SK-N-SH treated with all-trans-retinoic acid at 6 μM for 48 hours (cell line): ENCODE measurements at regions not wholly inside any gene's neighbourhood (a gene's known extent, or its start where the extent isn't known, plus 50 kb on each side); places are given as distances from the start of the nearest gene placed in this dataset.

Source experiments
- ATAC-seq: fragments of 200-7000 bp; cut with Tn5 transposase; 3 replicates; pipeline ENCODE4 v1.9.1; 2020; ENCODE audit warnings: mild to moderate bottlenecking, moderate library complexity
- ARNTL ChIP-seq: fragments of 450-650 bp; formaldehyde crosslinking; IDR thresholded peaks from 2 replicates; pipeline ENCODE4 v1.5.0; 2020; ENCODE audit warnings: low read depth, mild to moderate bottlenecking, moderate library complexity, borderline replicate concordance
- CSDC2 ChIP-seq: fragments of 250-450 bp; sonication (Bioruptor Pico); IDR thresholded peaks from 2 replicates; pipeline ENCODE4 v1.5.0; 2020; ENCODE audit warnings: mild to moderate bottlenecking, moderate library complexity
- OSR1 ChIP-seq: fragments of 250-450 bp; sonication (Bioruptor Pico); IDR thresholded peaks from 2 replicates; pipeline ENCODE4 v1.8.0; 2022; ENCODE audit warnings: moderate library complexity, mild to moderate bottlenecking, inconsistent platforms
- PPARA ChIP-seq: fragments of 250-450 bp; sonication (Bioruptor Pico); IDR thresholded peaks from 2 replicates; pipeline ENCODE4 v1.5.0; 2020; ENCODE audit warnings: mild to moderate bottlenecking, borderline replicate concordance
- RARB ChIP-seq: fragments of 250-450 bp; sonication (Bioruptor Pico); IDR thresholded peaks from 2 replicates; pipeline ENCODE4 v1.8.0; 2021; ENCODE audit warnings: mild to moderate bottlenecking, moderate library complexity
- TCF4 ChIP-seq: fragments of 250-450 bp; sonication (Bioruptor Pico); IDR thresholded peaks from 2 replicates; pipeline ENCODE4 v1.8.0; 2021; ENCODE audit warnings: mild to moderate bottlenecking, moderate library complexity, borderline replicate concordance
- TOX ChIP-seq: fragments of 250-450 bp; sonication (Bioruptor Pico); IDR thresholded peaks from 2 replicates; pipeline ENCODE4 v1.8.0; 2021; ENCODE audit warnings: mild to moderate bottlenecking, moderate library complexity, borderline replicate concordance
- ZFP30 ChIP-seq: fragments of 450-650 bp; formaldehyde crosslinking; IDR thresholded peaks from 2 replicates; pipeline ENCODE4 v1.5.0; 2022; ENCODE audit warnings: mild to moderate bottlenecking, moderate library complexity
- ZNF565 ChIP-seq: fragments of 450-650 bp; formaldehyde crosslinking; conservative IDR thresholded peaks from 2 replicates; pipeline ENCODE4 v1.5.0; 2020; ENCODE audit warnings: low read depth, mild to moderate bottlenecking, moderate library complexity
- ZNF70 ChIP-seq: fragments of 450-650 bp; formaldehyde crosslinking; IDR thresholded peaks from 2 replicates; pipeline ENCODE4 v1.5.0; 2020; ENCODE audit warnings: mild to moderate bottlenecking, moderate library complexity
- TF ChIP-seq, protein P1 (sequence below): fragments of 250-450 bp; sonication (Bioruptor Pico); IDR thresholded peaks from 2 replicates; pipeline ENCODE4 v1.5.0; 2020; ENCODE audit warnings: mild to moderate bottlenecking, moderate library complexity
- TF ChIP-seq, protein P2 (sequence below): fragments of 250-450 bp; sonication (Bioruptor Pico); IDR thresholded peaks from 2 replicates; pipeline ENCODE4 v1.5.1; 2020; ENCODE audit warnings: low read depth, mild to moderate bottlenecking, moderate library complexity
- TF ChIP-seq, protein P3 (sequence below): fragments of 250-450 bp; sonication (Bioruptor Pico); IDR thresholded peaks from 2 replicates; pipeline ENCODE4 v1.8.0; 2020; ENCODE audit warnings: mild to moderate bottlenecking, moderate library complexity, borderline replicate concordance
- TF ChIP-seq, protein P4 (sequence below): fragments of 250-450 bp; sonication (Bioruptor Pico); IDR thresholded peaks from 2 replicates; pipeline ENCODE4 v1.8.0; 2021; ENCODE audit warnings: low read depth, mild to moderate bottlenecking, moderate library complexity, borderline replicate concordance
- TF ChIP-seq, protein P5 (sequence below): fragments of 250-450 bp; sonication (Bioruptor Pico); IDR thresholded peaks from 2 replicates; pipeline ENCODE4 v1.5.1; 2021; ENCODE audit warnings: mild to moderate bottlenecking, moderate library complexity

DNA sequence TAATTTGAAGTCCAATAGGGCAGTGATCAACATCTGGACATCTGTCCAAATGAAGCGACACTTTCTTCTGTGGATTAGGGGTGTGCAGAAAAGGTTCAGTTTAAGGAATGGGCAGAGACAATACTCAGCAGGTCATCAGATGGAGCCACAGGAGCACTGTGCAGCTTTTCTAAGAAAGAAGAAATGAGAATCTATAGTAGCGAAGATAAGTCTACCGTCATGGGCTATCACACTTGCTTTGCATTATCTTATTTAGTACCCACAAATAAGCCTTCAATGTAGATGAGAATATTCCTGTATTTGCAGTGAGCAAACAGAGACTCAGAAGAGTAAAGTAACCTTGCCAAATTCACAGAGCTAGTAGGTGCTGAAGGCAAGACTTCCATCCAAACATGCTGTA, 412.0 kb upstream of the GOT2 start (continued):
- TF ChIP-seq, protein P1, sequence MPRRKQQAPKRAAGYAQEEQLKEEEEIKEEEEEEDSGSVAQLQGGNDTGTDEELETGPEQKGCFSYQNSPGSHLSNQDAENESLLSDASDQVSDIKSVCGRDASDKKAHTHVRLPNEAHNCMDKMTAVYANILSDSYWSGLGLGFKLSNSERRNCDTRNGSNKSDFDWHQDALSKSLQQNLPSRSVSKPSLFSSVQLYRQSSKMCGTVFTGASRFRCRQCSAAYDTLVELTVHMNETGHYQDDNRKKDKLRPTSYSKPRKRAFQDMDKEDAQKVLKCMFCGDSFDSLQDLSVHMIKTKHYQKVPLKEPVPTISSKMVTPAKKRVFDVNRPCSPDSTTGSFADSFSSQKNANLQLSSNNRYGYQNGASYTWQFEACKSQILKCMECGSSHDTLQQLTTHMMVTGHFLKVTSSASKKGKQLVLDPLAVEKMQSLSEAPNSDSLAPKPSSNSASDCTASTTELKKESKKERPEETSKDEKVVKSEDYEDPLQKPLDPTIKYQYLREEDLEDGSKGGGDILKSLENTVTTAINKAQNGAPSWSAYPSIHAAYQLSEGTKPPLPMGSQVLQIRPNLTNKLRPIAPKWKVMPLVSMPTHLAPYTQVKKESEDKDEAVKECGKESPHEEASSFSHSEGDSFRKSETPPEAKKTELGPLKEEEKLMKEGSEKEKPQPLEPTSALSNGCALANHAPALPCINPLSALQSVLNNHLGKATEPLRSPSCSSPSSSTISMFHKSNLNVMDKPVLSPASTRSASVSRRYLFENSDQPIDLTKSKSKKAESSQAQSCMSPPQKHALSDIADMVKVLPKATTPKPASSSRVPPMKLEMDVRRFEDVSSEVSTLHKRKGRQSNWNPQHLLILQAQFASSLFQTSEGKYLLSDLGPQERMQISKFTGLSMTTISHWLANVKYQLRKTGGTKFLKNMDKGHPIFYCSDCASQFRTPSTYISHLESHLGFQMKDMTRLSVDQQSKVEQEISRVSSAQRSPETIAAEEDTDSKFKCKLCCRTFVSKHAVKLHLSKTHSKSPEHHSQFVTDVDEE (CRISPR knock-in tag): no peak
- TF ChIP-seq, protein P2, sequence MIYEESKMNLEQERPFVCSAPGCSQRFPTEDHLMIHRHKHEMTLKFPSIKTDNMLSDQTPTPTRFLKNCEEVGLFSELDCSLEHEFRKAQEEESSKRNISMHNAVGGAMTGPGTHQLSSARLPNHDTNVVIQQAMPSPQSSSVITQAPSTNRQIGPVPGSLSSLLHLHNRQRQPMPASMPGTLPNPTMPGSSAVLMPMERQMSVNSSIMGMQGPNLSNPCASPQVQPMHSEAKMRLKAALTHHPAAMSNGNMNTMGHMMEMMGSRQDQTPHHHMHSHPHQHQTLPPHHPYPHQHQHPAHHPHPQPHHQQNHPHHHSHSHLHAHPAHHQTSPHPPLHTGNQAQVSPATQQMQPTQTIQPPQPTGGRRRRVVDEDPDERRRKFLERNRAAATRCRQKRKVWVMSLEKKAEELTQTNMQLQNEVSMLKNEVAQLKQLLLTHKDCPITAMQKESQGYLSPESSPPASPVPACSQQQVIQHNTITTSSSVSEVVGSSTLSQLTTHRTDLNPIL: no peak

DNA sequence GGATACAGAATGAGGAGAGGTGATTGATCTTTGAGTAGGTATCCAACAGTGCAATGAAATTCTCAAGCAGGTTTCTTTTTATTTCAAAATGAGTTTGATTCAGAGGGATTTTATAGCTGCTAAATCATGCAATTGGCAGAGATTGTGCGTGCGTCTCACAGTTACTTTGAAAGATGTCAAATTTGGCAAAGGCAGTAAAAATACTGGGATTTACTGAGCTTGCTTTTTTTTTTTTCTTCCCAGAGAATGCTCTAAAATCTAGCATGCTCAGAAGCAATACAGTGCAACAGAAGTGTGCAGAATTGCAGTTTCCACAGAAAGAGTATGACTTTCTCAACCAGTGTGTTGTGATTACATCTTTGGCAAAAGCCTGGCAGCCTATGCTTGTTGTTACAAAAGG, 410.7 kb upstream of the GOT2 start:
- TF ChIP-seq PPARA (CRISPR knock-in tag) (no peak), ZNF70 (CRISPR knock-in tag) (no peak), RARB (CRISPR knock-in tag) (no peak), ARNTL (CRISPR knock-in tag) (no peak), ZNF565 (CRISPR knock-in tag) (no peak), CSDC2 (CRISPR knock-in tag) (no peak)
- ATAC-seq: no peak

DNA sequence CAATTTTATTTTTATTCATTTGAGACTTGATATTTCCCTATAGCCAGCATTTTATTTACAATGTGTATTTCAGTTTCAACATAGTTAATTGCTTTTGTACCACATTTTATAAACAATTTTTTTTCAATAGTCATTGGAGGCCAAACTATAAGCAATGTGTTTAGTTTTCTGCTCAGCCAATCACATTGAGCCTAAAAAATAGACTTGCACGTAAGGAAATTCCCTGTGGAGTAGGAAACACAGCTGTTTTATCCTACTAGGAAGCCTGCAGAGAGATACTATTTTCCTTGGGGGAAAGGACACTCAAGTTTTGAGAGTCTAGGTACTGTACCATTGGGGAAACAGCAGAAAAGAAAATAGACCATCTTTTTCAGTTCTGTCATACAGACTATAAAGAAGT, 410.2 kb upstream of the GOT2 start:
- TF ChIP-seq CSDC2 (CRISPR knock-in tag) (no peak), OSR1 (CRISPR knock-in tag) (no peak), TCF4 (CRISPR knock-in tag) (no peak), RARB (CRISPR knock-in tag) (no peak), ZNF70 (CRISPR knock-in tag) (no peak), ZFP30 (no peak), TOX (CRISPR knock-in tag) (no peak)
- TF ChIP-seq, protein P1 (CRISPR knock-in tag): no peak
- TF ChIP-seq, protein P2: no peak
- TF ChIP-seq, protein P3, sequence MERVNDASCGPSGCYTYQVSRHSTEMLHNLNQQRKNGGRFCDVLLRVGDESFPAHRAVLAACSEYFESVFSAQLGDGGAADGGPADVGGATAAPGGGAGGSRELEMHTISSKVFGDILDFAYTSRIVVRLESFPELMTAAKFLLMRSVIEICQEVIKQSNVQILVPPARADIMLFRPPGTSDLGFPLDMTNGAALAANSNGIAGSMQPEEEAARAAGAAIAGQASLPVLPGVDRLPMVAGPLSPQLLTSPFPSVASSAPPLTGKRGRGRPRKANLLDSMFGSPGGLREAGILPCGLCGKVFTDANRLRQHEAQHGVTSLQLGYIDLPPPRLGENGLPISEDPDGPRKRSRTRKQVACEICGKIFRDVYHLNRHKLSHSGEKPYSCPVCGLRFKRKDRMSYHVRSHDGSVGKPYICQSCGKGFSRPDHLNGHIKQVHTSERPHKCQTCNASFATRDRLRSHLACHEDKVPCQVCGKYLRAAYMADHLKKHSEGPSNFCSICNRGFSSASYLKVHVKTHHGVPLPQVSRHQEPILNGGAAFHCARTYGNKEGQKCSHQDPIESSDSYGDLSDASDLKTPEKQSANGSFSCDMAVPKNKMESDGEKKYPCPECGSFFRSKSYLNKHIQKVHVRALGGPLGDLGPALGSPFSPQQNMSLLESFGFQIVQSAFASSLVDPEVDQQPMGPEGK (CRISPR knock-in tag): no peak
- TF ChIP-seq, protein P4, sequence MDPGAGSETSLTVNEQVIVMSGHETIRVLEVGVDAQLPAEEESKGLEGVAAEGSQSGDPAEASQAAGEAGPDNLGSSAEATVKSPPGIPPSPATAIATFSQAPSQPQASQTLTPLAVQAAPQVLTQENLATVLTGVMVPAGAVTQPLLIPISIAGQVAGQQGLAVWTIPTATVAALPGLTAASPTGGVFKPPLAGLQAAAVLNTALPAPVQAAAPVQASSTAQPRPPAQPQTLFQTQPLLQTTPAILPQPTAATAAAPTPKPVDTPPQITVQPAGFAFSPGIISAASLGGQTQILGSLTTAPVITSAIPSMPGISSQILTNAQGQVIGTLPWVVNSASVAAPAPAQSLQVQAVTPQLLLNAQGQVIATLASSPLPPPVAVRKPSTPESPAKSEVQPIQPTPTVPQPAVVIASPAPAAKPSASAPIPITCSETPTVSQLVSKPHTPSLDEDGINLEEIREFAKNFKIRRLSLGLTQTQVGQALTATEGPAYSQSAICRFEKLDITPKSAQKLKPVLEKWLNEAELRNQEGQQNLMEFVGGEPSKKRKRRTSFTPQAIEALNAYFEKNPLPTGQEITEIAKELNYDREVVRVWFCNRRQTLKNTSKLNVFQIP: no peak
- TF ChIP-seq, protein P5, sequence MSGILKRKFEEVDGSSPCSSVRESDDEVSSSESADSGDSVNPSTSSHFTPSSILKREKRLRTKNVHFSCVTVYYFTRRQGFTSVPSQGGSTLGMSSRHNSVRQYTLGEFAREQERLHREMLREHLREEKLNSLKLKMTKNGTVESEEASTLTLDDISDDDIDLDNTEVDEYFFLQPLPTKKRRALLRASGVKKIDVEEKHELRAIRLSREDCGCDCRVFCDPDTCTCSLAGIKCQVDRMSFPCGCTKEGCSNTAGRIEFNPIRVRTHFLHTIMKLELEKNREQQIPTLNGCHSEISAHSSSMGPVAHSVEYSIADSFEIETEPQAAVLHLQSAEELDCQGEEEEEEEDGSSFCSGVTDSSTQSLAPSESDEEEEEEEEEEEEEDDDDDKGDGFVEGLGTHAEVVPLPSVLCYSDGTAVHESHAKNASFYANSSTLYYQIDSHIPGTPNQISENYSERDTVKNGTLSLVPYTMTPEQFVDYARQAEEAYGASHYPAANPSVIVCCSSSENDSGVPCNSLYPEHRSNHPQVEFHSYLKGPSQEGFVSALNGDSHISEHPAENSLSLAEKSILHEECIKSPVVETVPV (CRISPR knock-in tag): no peak
- ATAC-seq: no peak
